ENCODE measurements at regions not wholly inside any gene's neighbourhood (a gene's known extent, or its start where the extent isn't known, plus 50 kb on each side); places are given as distances from the start of the nearest gene placed in this dataset.

GRCh38 chr2:146365041-146365440 is 1479.8 kb upstream of the ACVR2A start:
- TF ChIP-seq CTCF (IDR thresholded peaks at IDR 0.05) = no peak
- ATAC-seq (ENCODE audit: low FRiP score) = no peak

GRCh38 chr2:146363731-146364130 is 1481.1 kb upstream of the ACVR2A start:
- TF ChIP-seq CTCF (IDR thresholded peaks at IDR 0.05) = no peak
- no peak for ATAC-seq (ENCODE audit: low FRiP score)
- DNase-seq (ENCODE audit: low spot score) = no peak

More at GRCh38 chr2:146365041-146365440, 1479.8 kb upstream of the ACVR2A start:
- no peak for DNase-seq (ENCODE audit: low spot score)

- no peak for TF ChIP-seq CTCF (IDR thresholded peaks at IDR 0.05)
- DNase-seq (ENCODE audit: low spot score) (no peak), ATAC-seq (ENCODE audit: low FRiP score) (no peak)
Measured at GRCh38 chr2:146351689-146352088, 1493.1 kb upstream of the ACVR2A start.

GRCh38 chr2:146349334-146349733 is 1495.5 kb upstream of the ACVR2A start:
- no peak for ATAC-seq (ENCODE audit: low FRiP score)
- DNase-seq (ENCODE audit: low spot score) = no peak
- TF ChIP-seq CTCF (IDR thresholded peaks at IDR 0.05) = no peak

GRCh38 chr2:146324951-146325350 is 1519.9 kb upstream of the ACVR2A start:
- TF ChIP-seq CTCF (IDR thresholded peaks at IDR 0.05) = no peak
- ATAC-seq (ENCODE audit: low FRiP score) (no peak), DNase-seq (ENCODE audit: low spot score) (no peak)

- DNase-seq (ENCODE audit: low spot score) (no peak), ATAC-seq (ENCODE audit: low FRiP score) (no peak)
- no peak for TF ChIP-seq CTCF (IDR thresholded peaks at IDR 0.05)
Measured at GRCh38 chr2:146323564-146323963, 1521.3 kb upstream of the ACVR2A start.

- no peak for TF ChIP-seq CTCF (IDR thresholded peaks at IDR 0.05)
- DNase-seq (ENCODE audit: low spot score) (no peak), ATAC-seq (ENCODE audit: low FRiP score) (no peak)
Measured at GRCh38 chr2:146321175-146321574, 1523.7 kb upstream of the ACVR2A start.

All from omental fat pad (tissue), 3 donors.